Mammary epithelial cell (primary cell): ENCODE measurements at regions not wholly inside any gene's neighbourhood (a gene's known extent, or its start where the extent isn't known, plus 50 kb on each side); places are given as distances from the start of the nearest gene placed in this dataset.

Source experiments
- CTCF ChIP-seq, 2 donors: IDR thresholded peaks in 1 of 2; conservative IDR thresholded peaks in 1 of 2; 2 replicates each; pipeline ENCODE4 v1.5.1; 2011 to 2012; ENCODE audit warnings: inconsistent platforms in 2 of 2, low read length in 2 of 2, mild to moderate bottlenecking in 2 of 2, control low read depth in 1 of 2, low read depth in 1 of 2; ENCODE audit not compliant: insufficient read depth in 1 of 2; ENCODE audit errors: extremely low read depth in 1 of 2
- EZH2 ChIP-seq: IDR thresholded peaks from 2 replicates; pipeline ENCODE4 v1.6.1; 2012; ENCODE audit warnings: low read length, inconsistent platforms, borderline replicate concordance

DNA sequence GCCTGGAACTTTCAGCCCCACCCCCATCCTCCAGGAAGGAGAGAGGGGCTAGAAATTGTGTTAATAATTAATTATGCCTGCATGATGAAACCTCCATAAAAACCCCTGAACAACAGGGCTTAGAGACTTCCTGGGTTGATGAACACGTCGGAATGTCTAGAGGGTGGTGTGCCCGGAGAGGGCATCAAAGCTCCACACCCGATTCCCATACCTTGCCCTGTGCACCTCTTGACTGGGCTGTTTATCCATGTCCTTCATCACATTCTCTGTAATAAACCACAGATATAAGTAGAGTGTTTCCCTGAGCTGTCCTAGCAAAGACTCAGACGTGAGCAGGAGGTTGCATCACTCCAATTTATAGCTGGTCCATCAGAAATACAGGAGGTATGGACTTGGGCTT, 624.0 kb downstream of the NPHP4 start:
- no peak for TF ChIP-seq CTCF (conservative IDR thresholded peaks at IDR 0.05 in 1 of 2, IDR thresholded peaks at IDR 0.05 in 1 of 2; ENCODE audit: extremely low read depth in 1 of 2, insufficient read depth in 1 of 2, low read depth in 1 of 2, low read length in 2 of 2)
- TF ChIP-seq EZH2, result no peak
